Mammary epithelial cell (primary cell): ENCODE measurements at regions not wholly inside any gene's neighbourhood (a gene's known extent, or its start where the extent isn't known, plus 50 kb on each side); places are given as distances from the start of the nearest gene placed in this dataset.

Experiments
- CTCF ChIP-seq, 2 donors: IDR thresholded peaks in 1 of 2; conservative IDR thresholded peaks in 1 of 2; 2 replicates each; pipeline ENCODE4 v1.5.1; 2011 to 2012; ENCODE audit warnings: inconsistent platforms in 2 of 2, low read length in 2 of 2, mild to moderate bottlenecking in 2 of 2, control low read depth in 1 of 2, low read depth in 1 of 2; ENCODE audit not compliant: insufficient read depth in 1 of 2; ENCODE audit errors: extremely low read depth in 1 of 2
- EZH2 ChIP-seq: IDR thresholded peaks from 2 replicates; pipeline ENCODE4 v1.6.1; 2012; ENCODE audit warnings: low read length, inconsistent platforms, borderline replicate concordance

- TF ChIP-seq CTCF (conservative IDR thresholded peaks at IDR 0.05 in 1 of 2, IDR thresholded peaks at IDR 0.05 in 1 of 2; ENCODE audit: extremely low read depth in 1 of 2, insufficient read depth in 1 of 2, low read depth in 1 of 2, low read length in 2 of 2) (no peak), EZH2 (no peak)
These were observed 243.2 kb upstream of the TSHZ3 start for GRCh38 chr19:31592456-31592855.
